IMR-90 (cell line): ENCODE measurements at regions not wholly inside any gene's neighbourhood (a gene's known extent, or its start where the extent isn't known, plus 50 kb on each side); places are given as distances from the start of the nearest gene placed in this dataset.

Source experiments
- NFE2L2 ChIP-seq: fragments of 150-350 bp; IDR thresholded peaks from 2 replicates; pipeline ENCODE4 v1.6.1; 2016; ENCODE audit warnings: low read depth, mild to moderate bottlenecking, low read length
- POLR2A ChIP-seq: IDR thresholded peaks from 2 replicates; pipeline ENCODE4 v1.6.1; 2012; ENCODE audit warnings: mild to moderate bottlenecking, low read depth, low read length
- SMC3 ChIP-seq: fragments of 150-350 bp; IDR thresholded peaks from 2 replicates; pipeline ENCODE4 v1.6.1; 2016; ENCODE audit warnings: low read depth, mild to moderate bottlenecking, antibody characterized with exemption, low read length, moderate library complexity
- TF ChIP-seq, protein P1 (sequence below): conservative IDR thresholded peaks from 2 replicates; pipeline ENCODE4 v1.5.1; 2012; ENCODE audit warnings: mild to moderate bottlenecking, low read depth, low read length, improper control_type of control experiment

DNA sequence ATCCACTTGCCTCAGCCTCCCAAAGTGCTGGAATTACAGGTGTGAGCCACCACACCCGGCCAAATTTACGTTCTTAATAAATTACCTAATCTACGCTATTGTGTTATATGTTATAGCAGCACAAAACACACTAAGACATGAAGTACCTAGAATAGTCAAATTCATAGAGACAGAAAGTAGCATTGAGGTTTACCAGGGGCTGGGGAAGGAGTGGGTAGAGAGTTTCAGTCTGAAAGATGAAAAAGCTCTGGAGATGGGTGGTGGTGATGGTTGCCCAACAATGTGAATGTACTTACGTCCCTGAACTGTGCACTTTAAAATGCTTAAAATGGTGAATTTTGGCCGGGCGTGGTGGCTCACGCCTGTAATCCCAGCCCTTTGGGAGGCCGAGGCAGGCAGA lies 65.7 kb upstream of the NUP50 start:
- TF ChIP-seq, protein P1, sequence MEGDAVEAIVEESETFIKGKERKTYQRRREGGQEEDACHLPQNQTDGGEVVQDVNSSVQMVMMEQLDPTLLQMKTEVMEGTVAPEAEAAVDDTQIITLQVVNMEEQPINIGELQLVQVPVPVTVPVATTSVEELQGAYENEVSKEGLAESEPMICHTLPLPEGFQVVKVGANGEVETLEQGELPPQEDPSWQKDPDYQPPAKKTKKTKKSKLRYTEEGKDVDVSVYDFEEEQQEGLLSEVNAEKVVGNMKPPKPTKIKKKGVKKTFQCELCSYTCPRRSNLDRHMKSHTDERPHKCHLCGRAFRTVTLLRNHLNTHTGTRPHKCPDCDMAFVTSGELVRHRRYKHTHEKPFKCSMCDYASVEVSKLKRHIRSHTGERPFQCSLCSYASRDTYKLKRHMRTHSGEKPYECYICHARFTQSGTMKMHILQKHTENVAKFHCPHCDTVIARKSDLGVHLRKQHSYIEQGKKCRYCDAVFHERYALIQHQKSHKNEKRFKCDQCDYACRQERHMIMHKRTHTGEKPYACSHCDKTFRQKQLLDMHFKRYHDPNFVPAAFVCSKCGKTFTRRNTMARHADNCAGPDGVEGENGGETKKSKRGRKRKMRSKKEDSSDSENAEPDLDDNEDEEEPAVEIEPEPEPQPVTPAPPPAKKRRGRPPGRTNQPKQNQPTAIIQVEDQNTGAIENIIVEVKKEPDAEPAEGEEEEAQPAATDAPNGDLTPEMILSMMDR: no peak
- no peak for TF ChIP-seq NFE2L2
- TF ChIP-seq POLR2A: no peak
- no peak for TF ChIP-seq SMC3
